ENCODE measurements at regions not wholly inside any gene's neighbourhood (a gene's known extent, or its start where the extent isn't known, plus 50 kb on each side); places are given as distances from the start of the nearest gene placed in this dataset.

DNA sequence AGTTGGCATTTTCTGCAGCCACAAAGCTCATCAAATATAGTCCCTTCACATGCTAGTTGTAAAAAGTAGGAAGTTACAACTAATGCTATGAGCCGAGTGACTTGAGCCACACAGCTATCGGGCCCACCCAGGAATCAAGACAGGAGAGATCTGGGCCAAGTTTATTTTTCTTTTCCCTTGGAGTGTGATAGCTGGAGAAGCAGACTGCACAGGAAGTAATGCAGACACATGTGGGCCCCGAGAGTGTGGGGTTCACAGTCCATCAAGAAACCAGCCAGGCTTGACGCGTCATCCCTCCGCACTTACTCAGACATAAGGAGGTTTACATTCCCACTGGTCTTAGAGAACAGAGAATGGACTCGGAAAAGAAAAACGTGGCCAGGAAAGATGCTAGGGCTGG is 403.1 kb upstream of the CDH11 start:
- DNase-seq: peak; percentile 46

DNA sequence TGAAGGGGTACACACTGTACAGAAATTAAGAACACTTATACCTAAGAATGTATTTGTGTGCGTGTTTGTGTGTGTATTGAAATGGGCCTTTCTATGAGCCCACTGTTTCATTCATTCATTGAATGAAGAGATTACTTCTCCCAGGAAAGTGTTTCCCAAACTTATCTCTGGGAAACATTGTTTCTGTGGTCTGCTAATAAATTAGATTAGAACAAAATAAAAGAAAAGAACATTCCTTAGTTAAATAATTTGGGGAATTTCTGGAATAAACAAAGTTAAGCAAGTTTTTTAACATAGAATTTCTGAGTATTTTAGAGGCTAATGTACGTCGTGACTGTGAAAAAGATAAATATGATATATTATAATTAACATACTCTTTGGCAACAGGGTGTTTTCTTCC is 402.4 kb upstream of the CDH11 start:
- no peak for DNase-seq

DNA sequence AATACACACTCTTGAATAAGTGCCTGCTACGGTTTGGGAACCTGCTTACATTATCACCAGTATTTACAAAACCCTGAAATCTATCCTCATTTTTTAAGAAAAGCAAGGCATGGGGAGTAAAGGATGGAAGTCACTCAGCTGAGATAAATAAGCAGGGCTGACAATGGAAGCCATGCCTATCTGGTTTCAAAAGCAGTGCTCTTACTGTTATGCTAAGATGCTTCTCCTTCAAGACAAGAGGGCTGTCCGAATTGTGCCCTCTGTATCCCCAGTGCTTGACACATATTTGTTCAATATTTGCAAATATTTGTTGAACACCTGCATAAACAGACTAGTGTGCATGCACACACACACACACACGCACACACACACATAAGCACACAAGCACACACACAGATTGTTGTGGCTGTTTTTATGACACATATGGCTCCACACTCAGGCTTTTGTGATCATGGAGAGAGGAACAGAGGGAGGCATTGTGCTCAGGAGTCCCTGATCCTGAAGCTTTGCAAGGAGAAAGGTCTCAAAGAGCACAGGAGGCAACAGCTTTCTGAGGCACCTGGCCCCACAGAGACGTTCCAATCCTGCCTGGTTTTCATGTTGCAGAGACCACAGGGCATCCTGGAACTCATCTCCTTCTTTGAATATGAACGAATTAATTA is 401.6 kb upstream of the CDH11 start:
- DNase-seq: no peak

DNA sequence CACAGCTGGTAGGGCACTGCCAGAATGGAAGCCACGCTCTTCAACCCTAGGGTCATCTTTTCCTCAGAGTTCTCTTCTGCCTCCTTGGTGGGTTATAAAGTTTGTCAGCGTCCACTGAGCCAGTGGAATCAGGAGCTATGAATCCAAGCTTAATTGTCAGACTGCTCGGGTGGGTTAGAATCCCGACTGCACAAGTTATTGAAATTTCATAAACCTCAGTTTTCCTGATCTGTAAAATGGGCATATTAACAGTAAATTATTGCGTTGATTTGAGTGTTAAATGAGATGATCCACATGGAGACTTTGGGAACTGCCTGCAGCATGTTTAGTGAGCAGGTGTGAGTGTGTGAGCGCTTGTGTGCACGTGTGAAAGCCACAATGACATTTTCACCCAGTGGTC is 400.5 kb upstream of the CDH11 start:
- no peak for DNase-seq

DNA sequence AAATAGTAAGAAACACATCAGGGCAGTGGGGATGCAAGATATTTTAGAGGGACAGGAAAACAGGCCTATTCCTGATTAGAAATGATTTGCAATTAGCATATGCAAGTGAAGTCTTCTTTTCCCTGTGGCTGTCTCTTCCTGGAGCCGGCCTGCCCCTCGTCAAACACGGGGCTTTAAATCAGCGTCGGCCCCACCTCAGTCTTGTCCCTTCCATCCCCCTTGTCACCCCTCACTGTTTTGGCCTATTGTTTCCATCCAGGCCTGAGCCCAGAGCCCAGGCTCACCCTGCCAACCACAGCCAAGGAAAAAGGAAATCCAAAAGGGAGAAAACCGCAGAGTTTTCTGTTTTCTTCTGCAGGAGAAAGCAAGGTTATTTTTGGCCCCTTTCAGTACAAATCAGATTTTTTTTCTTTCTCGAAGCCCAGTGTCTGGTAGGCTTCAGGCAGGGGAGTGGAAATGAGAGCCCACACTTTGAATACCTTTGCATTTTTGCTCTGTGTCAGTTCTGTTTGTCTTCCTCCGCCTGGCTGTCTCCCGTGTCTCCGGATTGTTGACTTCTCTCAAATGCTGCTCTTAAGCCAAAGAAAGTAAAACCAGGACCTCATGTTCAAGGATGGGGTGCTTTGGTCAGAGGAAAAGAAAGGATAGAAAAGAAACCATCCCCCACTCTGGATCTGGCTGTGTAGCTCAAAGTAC is 399.9 kb upstream of the CDH11 start:
- DNase-seq: no peak

DNA sequence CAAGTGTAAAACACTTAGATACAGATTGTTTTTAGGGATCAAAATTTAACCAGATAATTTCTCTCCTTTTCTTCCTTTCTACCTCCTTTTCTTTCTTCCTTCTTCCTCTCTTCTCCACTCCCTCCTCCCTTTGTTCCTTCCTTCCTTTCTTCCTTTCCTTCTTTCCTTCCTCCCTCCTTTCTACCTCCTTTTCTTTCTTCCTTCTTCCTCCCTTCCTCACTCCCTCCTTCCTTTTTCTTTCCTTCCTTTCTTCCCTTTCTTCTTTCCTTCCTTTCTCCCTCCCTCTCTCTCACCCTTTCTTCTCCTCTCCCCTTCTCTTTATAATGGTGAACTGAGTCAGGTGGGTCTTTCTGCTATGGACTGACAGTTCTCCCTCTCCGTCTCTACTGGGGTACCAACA is 397.5 kb upstream of the CDH11 start:
- no peak for DNase-seq

DNA sequence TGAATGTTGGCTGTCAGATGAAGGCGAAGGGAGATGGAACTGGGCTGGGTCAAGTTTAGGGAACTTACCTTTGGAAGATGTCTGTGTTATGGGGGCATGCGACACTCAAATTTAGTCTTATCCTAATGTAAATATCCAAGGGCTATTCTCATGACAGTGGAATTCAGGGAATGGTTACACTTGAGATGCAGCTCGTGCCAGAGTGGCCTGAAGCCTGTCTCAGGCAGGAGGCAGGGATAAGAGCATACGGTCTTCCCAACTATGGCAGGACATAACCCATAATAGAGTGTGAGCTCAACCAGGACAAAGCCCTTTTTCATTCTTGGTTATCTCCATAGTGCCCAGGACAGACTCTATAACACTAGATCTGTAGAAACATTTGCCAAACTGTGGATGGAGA is 393.3 kb upstream of the CDH11 start:
- no peak for DNase-seq

DNA sequence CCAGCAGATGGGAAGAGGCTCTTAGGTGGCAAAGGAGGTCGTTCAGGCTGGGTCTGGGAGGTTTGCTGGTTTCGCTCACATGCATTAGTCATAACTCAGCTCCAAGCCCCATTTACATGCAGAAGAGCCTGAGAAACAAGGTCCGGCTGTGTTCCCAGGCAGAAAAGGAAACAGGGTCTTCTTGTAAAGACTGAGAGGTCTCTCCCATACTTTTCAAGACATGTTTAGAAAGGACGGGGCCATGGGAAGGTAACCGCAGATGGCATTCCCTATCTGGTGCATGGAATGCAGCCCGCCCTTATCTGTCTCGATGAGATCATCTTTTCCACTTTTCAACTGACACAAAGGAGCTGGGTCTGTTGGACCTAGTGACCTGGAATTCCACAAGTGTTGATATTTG is 389.0 kb upstream of the CDH11 start:
- no peak for DNase-seq

DNA sequence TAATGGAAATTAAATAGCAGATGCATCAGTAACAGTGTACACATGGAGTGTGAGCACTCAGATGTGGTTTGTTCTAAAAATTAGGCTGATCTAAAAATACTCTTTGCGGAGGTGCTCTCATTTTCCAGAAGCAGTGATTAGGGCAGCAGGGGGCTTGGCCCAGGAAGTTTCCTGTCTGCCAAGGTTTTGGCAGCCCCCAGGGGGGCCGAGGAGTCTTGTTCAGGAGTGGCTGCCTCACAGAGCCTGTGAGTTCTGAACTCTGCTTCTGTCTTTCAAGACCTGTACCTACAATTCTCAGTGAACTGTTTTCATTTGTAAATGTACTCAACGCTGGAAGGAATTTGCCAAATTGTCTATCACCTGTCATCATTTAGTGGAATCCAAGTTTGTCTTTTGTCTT is 388.4 kb upstream of the CDH11 start:
- DNase-seq: no peak

DNA sequence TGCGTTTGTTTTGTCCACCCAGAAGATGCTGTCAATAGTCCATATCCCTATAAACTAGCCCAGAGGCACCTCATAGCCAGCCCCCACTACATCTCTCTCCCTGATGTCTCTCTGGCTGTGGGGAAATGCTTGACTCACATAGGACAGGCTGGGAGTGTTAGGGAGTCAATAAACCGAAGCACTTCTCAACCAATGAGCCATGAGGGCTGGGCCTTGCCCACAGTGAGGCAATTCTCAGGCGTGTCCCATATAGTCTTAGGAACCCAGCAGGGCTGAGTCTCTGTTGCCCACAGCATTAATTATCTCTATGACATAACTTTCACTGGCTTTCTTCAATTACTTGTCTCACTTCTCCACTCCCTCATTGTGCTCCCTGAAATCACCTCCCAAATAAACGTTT is 387.3 kb upstream of the CDH11 start:
- no peak for DNase-seq

DNA sequence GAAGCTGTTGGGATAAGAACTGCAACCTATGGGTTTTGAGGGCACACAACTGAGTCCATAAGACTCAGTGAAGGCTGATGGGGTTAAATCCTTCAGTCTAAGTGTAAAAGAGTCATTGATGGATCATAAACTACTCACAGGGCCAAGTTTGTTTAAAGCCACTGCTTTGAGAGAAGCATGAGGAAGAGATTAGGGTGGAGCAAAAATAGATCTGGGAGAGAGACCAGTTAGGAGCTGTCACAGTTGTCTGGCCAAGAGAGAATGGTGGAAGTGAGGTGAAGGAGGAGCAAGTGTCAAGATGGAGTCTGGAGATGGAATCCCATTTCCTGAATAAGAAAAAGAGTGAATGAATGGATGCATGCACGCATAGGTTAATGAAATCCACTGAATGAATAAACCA is 379.1 kb upstream of the CDH11 start:
- no peak for DNase-seq

DNA sequence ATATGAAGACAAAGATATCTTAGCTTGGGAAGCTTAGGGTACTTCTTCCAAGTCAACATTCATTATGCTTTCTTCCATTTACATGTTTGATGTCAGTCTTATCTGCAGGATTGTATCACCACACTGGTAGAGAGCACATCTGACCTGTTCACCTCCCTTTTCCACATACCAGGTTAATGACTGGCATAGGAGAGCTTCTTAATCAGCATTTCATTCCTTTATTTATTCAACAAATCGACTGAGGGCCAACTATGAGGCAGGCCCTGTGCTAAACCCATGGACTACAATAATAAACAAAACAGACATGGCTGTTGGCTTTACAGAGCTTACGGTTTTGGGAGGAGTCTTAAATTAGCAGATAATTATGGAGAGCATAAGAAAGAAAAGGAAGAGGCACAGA is 378.1 kb upstream of the CDH11 start:
- no peak for DNase-seq

DNA sequence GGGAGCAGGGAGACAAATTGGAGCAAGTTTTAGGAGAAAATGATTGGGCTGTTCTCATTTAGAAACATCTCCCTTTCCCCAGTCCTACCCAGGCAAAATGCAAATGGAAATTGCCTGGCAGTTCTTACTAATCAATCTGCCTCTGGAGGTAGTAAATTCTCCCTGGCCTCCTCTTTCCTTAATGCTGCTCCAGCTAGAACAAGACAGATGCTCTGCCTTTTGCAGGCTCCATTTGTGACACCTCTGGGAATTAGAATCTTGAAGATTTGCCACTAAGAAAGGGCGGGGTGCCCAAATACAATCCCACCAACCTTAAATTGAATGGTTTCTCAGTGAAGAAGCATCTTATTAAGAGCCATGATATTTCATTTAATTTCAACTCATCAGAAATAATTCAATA is 377.7 kb upstream of the CDH11 start:
- DNase-seq: no peak

DNA sequence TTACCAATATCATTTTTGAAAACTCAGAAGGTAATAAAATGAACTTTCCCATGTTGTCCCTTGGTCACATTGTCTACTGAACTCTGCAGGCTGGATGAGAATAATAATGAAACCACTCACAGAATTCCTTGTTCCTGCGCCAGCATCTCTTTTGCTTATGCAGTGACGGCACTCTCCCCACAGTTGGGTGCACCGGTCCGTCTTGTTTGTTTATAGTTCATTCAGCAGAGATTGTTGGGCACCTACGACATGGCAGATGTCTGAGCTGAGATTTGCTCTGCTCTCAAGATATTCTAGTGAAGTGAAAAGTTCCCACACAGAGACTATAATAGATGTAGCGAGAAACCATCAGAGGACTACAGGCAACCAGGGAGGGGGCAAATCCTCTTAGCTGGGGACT is 375.7 kb upstream of the CDH11 start:
- DNase-seq: no peak

DNA sequence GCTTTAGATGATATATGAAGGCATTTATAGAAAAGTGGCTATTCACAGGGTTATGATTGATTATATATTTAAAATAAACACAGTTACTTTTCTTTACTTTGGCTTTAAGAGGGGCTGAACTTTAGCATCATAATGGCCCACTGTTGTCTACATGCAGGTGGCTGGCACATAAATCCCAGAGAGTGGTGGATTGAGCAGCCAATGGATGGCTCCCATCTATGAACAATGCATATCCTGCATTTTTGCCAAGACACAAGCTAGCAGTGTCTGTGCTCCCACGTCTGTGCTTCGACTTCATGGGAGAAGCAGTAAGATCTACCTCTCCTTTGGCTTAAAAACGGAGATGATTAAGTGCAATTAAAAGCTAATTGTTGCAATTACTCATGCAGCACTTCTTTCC is 373.2 kb upstream of the CDH11 start:
- no peak for DNase-seq

DNA sequence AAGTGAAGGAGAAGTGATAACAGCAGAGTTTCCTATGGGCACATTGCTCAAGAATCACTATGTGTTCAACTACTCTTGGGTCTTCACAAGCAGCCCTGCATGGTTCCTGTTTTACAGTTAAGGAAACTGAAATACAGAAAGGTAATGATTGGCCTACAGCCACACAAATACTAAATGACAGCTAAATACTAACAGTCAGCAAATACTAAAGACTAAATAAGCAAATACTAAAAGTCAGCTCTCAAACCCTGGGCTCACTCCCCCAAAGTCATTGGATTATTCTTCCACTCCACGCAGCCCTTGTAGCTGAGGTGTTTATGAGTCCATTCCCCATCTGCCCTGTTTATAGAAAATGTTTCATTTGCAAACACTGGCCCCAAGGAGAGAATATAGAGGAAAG is 372.7 kb upstream of the CDH11 start:
- DNase-seq: no peak

DNA sequence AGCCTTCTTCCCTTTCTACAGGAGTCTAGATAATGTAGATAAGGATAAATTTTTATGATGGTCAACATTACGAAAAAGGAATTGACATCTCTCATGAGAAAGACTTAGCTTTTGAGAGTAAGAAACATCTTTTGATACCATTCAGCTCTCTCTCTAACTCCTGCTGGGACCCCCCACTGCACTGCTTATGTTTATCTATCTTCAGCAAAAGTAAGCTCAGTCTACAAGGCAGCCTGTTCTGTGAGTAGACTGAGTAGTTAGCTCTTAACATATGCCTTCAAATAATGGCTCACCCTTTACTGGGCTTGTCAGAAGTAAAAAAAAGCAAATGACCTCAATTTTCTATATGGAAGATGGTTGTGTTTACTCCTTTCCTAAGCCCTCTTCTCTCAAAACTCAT is 372.2 kb upstream of the CDH11 start:
- DNase-seq: no peak

DNA sequence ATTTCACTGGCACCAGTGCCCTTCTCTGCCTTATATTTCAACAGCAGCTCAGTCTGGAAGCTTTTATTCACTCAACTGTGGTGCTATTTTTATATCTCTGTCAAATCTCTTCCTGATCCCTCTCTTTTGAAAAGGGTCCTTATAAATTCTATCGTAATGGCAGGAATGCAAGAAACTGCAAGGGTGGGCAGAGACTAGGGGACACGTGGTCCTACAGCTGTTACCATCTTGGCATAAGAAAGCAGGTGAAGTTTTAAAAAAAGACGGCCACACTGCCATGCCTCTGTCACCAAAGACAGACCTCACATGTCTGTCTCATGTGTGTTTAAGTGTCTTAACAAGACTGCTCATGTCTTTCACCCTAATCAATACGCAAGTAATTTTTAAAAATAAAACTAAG is 368.4 kb upstream of the CDH11 start:
- DNase-seq: no peak

DNA sequence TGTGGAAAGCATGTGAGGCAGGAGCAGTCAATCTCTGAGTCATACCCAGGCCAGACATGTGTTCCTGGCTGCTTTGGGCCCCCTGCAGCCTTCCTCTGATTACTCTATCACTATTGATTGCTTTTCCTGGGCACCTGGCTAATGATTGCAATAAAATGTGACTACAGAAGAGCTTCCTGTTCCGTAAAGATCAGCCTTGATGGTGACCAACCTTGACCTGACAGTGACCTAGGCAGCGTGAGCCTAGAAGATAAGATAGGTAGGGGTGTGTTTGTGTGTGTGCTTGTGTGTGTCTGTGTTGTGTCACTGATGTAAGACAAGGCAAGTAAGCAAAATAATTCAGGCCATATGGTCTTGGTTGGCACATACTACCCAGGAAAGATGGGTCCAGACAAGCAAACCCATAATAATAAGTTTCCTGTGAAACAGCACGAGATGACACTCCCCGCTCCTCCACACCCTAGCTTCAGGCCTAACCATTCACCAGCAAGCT is 367.7 kb upstream of the CDH11 start:
- DNase-seq: no peak

DNA sequence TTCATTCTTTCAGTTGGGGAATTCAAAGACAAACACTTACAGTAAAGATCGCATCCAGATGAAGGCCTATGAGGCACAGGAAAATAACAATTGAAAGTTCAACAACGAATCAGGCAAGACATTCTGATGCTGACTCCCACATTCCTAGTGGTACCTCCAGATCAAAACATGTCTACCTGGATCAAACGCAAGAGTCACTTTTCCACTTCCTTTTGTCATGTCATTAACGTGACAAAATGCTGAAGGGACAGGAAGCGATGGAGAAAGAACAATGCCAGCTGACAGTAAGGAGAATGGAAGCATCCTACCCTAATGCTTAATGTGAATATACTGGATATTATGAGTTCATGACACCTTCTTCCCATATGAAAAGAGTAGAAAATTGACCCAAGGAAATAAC is 365.4 kb upstream of the CDH11 start:
- no peak for DNase-seq

DNA sequence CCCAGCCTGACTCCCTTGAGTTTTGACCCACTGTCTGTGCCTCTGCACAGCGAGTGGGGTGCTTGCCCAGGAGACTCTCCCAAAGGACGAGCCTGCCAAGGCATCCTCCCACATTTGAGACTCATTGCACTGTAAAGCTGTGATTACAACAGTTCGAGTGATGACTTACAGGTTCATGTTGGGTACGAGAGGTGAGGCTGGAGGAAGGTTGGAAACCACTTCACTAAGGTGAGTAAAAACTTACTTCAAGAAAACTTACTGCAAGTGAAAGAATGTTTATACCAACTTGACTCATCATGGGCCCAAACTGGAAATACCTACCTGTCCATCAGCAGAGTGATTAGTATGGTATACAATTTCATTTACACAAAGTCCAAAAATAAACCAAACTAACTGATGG is 360.1 kb upstream of the CDH11 start:
- no peak for DNase-seq

DNA sequence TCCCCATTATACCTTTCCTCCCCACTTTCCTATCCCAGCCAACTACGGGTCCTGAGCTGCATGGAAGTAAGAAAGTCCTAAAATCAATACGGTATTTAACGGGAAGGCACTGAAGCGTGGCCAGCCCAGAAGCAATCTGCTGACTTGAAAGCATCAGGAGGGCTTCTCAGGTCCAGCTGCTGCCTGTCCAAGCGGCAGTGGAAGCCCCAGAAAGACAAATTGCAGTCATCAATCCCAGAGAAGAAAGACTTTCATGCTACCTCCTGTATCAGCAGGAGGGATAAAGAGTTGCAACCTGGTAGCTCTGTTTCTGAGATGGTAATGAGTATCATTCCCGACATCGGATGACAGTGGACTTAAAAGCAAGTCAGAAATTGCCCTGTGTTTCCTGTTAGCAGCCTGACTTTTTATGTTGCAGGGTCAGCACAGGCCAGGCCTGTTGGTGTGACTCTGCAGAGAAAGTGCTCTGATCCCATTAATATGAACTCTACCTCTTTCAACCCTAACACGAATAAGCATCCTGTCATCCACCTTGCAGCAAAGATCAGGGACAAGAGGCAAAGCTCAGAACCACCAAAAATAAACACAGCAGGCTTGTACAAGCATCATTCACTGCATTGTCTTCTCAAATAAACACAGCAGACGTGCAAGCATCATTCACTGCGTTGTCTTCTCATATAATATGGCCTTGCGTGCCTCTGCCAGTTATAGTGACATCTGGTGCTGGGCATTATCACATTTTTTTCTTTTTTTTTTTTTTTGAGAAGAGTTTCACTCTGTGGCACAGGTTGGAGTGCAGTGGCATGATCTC is 358.6 kb upstream of the CDH11 start:
- DNase-seq: no peak

DNA sequence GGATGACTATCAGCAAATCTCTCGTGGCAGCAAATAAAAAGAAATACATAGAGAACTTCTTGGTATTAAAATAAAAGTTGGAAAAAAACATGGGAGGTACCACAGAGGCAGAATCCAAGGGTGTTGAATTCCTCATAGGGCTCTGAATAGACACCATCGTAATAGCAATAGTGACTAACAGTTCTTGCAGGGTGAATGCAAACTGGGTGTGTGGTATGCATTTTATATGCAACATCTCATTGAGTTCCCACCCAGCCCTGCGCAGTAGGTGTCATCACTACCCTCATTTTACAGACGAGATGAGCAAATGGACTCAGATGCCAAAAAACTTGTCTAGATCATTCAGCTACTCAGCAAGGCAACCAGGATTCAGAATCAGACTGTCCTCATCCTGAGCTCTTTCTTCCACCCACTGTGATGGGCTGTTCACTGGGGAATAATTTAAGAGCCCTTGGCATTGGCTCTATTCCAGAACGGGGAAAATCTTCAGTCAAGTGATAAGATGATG is 354.6 kb upstream of the CDH11 start:
- no peak for DNase-seq

DNA sequence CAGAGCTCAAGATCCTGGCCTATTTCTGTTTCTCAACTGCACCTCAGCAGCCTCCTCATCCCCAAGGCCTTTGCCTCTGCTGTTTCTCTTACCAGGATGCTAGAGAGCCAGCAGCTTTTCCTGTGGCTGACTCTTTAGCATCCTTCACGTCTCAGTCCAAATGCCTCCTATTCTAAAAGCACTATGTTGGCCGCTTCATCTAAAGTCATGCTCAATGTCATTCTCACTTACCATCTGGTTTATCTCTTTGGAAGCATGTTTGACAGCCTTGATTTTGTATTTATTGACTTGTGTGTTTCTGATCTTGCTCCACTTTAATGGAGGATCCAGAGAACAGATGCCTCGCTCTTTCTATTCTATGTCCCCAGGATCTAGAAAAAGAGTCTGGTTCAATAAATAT is 351.8 kb upstream of the CDH11 start:
- DNase-seq: no peak
